GM10266 (cell line): ENCODE measurements at regions not wholly inside any gene's neighbourhood (a gene's known extent, or its start where the extent isn't known, plus 50 kb on each side); places are given as distances from the start of the nearest gene placed in this dataset.
A peak's percentile ranks its signal among the peaks of the same experiment; 100 is the strongest.
"Not testable (repeated sequence)": the region's sequence is repeated elsewhere in the genome, so short reads cannot be mapped to it uniquely, and the experiment has no call there.

Experiments
- DNase-seq: peaks from one replicate; pipeline ENCODE4 v3.0.0; 2012; ENCODE audit errors: extremely low spot score
- CTCF ChIP-seq: IDR thresholded peaks from 2 replicates; pipeline ENCODE4 v1.5.1; 2012; ENCODE audit warnings: mild to moderate bottlenecking, low read depth; ENCODE audit not compliant: control insufficient read depth, insufficient read depth; ENCODE audit errors: missing control alignments

GRCh38 chr7:104264285-104264684 lies 56.5 kb upstream of the ORC5 start:
- DNase-seq: no peak
- TF ChIP-seq CTCF: no peak

GRCh38 chr7:104267701-104268368 lies 60.0 kb upstream of the ORC5 start:
- no peak for DNase-seq
- TF ChIP-seq CTCF: peak; percentile 33

- no peak for DNase-seq
- TF ChIP-seq CTCF: no peak
Observed at GRCh38 chr7:104271948-104272347, 56.5 kb upstream of the LHFPL3 start.

GRCh38 chr7:104272767-104273384 lies 55.5 kb upstream of the LHFPL3 start:
- peak; percentile 55 for TF ChIP-seq CTCF
- DNase-seq: no peak

GRCh38 chr7:104275900-104276299 lies 52.5 kb upstream of the LHFPL3 start:
- TF ChIP-seq CTCF: no peak

GRCh38 chr7:104276730-104277129 lies 51.7 kb upstream of the LHFPL3 start:
- DNase-seq: not testable (repeated sequence)

More at GRCh38 chr7:104275900-104276299, 52.5 kb upstream of the LHFPL3 start:
- DNase-seq: no peak
